ENCODE measurements at regions not wholly inside any gene's neighbourhood (a gene's known extent, or its start where the extent isn't known, plus 50 kb on each side); places are given as distances from the start of the nearest gene placed in this dataset.

- no peak overlapping the region for H3K27ac Mint-ChIP-seq
- no peaks in the 10 kb centered on the region for H3K4me1 Mint-ChIP-seq (ENCODE audit: low read depth)
- H3K36me3 Mint-ChIP-seq (ENCODE audit: low read depth) = no peaks in the 10 kb centered on the region
- peaks cover 6% of the 10 kb centered on the region for H3K27me3 Mint-ChIP-seq
- H3K4me3 Mint-ChIP-seq = no peak overlapping the region
- H3K9me3 Mint-ChIP-seq = no peaks in the 10 kb centered on the region
Observed at GRCh38 chr12:102781117-102781516, 135.9 kb downstream of the PAH start.

GRCh38 chr12:102776041-102776440, 141.0 kb downstream of the PAH start:
- no peak overlapping the region for H3K4me3 Mint-ChIP-seq
- no peaks in the 10 kb centered on the region for H3K9me3 Mint-ChIP-seq
- H3K27ac Mint-ChIP-seq = no peak overlapping the region
- H3K27me3 Mint-ChIP-seq = peaks cover 11% of the 10 kb centered on the region
- no peaks in the 10 kb centered on the region for H3K36me3 Mint-ChIP-seq (ENCODE audit: low read depth)
- H3K4me1 Mint-ChIP-seq (ENCODE audit: low read depth) = no peaks in the 10 kb centered on the region

GRCh38 chr12:102769323-102769916, 147.6 kb downstream of the PAH start:
- Mint-ChIP-seq H3K4me1 (ENCODE audit: low read depth) (no peaks in the 10 kb centered on the region), H3K36me3 (ENCODE audit: low read depth) (no peaks in the 10 kb centered on the region), H3K4me3 (no peak overlapping the region), H3K27ac (no peak overlapping the region), H3K27me3 (peaks cover 16% of the 10 kb centered on the region), H3K9me3 (no peaks in the 10 kb centered on the region)

DNA sequence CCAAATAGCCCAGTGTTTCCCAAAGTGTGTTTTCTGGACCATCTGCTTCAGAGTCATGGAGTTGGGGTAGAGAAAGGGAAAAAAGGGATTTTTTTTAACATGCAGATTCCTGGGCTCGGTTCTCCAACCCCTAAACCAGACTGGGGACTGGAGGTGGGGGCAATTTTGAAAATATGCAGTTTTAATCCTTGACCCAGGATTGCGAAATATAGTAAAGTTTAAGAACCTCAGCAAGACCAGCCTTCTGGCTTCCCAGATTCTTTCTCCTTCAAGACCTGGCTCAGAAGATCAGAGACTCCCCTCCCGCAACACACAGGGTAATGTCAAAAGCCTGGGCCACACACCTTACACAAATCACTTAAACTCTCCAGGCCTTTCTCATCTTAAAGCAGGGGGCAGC, 150.1 kb downstream of the PAH start:
- Mint-ChIP-seq H3K27ac (no peak overlapping the region), H3K4me3 (no peak overlapping the region), H3K36me3 (ENCODE audit: low read depth) (no peaks in the 10 kb centered on the region), H3K27me3 (peaks cover 11% of the 10 kb centered on the region), H3K9me3 (no peaks in the 10 kb centered on the region), H3K4me1 (ENCODE audit: low read depth) (no peaks in the 10 kb centered on the region)

GRCh38 chr12:102765736-102766135, 151.3 kb downstream of the PAH start:
- Mint-ChIP-seq H3K36me3 (ENCODE audit: low read depth) (no peaks in the 10 kb centered on the region), H3K4me1 (ENCODE audit: low read depth) (no peaks in the 10 kb centered on the region), H3K9me3 (no peaks in the 10 kb centered on the region), H3K27me3 (peaks cover 10% of the 10 kb centered on the region), H3K27ac (no peak overlapping the region), H3K4me3 (no peak overlapping the region)

DNA sequence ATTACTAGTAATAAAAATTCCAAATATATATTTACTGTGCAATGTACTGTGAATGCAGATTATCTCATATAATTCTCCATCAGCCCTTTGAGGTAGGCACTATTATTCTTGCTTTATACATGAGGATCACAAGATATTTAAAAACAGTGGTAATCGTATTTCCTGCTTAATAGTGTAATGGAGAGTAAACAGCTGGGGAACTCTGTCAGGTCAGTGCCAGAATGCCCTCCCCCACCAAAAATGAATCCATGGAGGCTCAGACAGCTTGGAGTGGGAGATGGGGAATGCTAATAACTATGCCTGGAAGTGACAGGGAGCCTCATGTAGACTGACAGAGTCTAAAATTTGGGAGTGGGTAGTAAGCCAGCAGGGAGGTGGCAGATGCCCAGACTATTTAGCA, 153.6 kb downstream of the PAH start:
- Mint-ChIP-seq H3K4me3 (no peak overlapping the region), H3K27me3 (peaks cover 3% of the 10 kb centered on the region), H3K4me1 (ENCODE audit: low read depth) (no peaks in the 10 kb centered on the region), H3K27ac (no peak overlapping the region), H3K36me3 (ENCODE audit: low read depth) (no peaks in the 10 kb centered on the region), H3K9me3 (no peaks in the 10 kb centered on the region)

DNA sequence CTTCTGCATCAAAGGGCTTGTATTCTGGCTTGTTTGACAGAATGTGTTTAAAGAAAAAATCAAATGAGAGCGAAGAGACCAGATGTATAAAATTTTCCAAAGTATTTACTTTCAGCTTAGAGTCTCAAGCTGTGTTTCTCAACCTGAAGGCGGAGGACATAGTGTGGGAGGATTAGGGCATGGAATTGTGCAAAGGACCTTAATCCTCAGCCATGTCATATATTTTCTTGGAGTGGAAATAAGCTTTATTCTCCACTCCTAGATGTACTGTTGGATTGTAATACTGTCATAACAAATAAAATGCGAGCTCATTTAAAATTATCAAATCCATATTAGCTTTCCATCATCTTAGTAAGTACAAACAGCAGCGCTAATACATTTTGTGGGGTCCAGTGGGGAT, 154.0 kb downstream of the PAH start:
- Mint-ChIP-seq H3K27me3 (peaks cover 3% of the 10 kb centered on the region), H3K9me3 (no peaks in the 10 kb centered on the region), H3K4me1 (ENCODE audit: low read depth) (no peaks in the 10 kb centered on the region), H3K36me3 (ENCODE audit: low read depth) (no peaks in the 10 kb centered on the region), H3K27ac (no peak overlapping the region), H3K4me3 (no peak overlapping the region)

- Mint-ChIP-seq H3K4me3 (no peak overlapping the region), H3K27ac (no peak overlapping the region), H3K36me3 (ENCODE audit: low read depth) (no peaks in the 10 kb centered on the region), H3K9me3 (no peaks in the 10 kb centered on the region), H3K27me3 (peaks cover 10% of the 10 kb centered on the region), H3K4me1 (ENCODE audit: low read depth) (no peaks in the 10 kb centered on the region)
Observed at GRCh38 chr12:102760322-102760721, 156.7 kb downstream of the PAH start.

- H3K27ac Mint-ChIP-seq = no peak overlapping the region
- no peaks in the 10 kb centered on the region for H3K4me1 Mint-ChIP-seq (ENCODE audit: low read depth)
- peaks cover 10% of the 10 kb centered on the region for H3K27me3 Mint-ChIP-seq
- H3K36me3 Mint-ChIP-seq (ENCODE audit: low read depth) = no peaks in the 10 kb centered on the region
- no peaks in the 10 kb centered on the region for H3K9me3 Mint-ChIP-seq
- H3K4me3 Mint-ChIP-seq = no peak overlapping the region
Observed at GRCh38 chr12:102759466-102759865, 157.6 kb downstream of the PAH start.

- H3K27ac Mint-ChIP-seq = no peak overlapping the region
- H3K4me1 Mint-ChIP-seq (ENCODE audit: low read depth) = no peaks in the 10 kb centered on the region
- H3K9me3 Mint-ChIP-seq = no peaks in the 10 kb centered on the region
- no peak overlapping the region for H3K4me3 Mint-ChIP-seq
- H3K27me3 Mint-ChIP-seq = peaks cover 10% of the 10 kb centered on the region
- no peaks in the 10 kb centered on the region for H3K36me3 Mint-ChIP-seq (ENCODE audit: low read depth)
Observed at GRCh38 chr12:102757882-102758226, 159.2 kb downstream of the PAH start.

DNA sequence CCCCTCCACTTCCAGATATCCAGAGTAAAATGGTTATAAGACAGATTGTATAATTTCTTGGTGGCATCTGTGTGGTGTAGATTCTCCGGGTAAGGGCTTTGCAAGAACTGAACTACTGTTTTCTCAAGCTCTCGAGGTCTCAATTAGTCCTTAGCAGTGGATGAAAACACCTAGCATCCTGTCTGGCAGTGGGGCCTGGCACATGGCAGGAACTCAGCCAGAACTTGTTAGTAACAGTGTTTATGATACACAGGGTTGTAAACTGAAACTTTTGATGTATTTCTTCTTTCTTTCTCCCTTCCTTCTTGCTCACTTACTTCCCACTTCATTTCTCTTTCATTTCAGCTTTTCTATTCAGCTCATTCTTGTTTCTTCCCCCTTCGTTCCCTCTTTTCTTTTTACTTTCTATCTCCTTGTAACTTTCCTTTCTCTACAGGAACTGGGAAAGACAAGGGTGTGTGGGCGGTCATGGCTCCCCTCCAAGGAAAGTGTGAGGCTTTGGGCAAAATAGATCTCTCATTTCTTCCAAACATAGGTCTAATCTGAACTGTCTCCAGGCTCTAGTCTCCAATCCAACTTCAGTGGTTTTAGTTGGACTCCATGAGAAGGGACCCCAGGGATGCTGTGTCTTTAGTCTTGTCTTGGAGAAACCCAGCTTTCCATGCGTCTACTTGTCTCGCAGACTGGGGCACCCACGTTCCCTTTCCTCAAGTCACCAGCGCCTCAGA, 159.7 kb downstream of the PAH start:
- Mint-ChIP-seq H3K27ac (no peak overlapping the region), H3K9me3 (no peaks in the 10 kb centered on the region), H3K27me3 (peaks cover 12% of the 10 kb centered on the region), H3K4me1 (ENCODE audit: low read depth) (no peaks in the 10 kb centered on the region), H3K36me3 (ENCODE audit: low read depth) (no peaks in the 10 kb centered on the region), H3K4me3 (no peak overlapping the region)

DNA sequence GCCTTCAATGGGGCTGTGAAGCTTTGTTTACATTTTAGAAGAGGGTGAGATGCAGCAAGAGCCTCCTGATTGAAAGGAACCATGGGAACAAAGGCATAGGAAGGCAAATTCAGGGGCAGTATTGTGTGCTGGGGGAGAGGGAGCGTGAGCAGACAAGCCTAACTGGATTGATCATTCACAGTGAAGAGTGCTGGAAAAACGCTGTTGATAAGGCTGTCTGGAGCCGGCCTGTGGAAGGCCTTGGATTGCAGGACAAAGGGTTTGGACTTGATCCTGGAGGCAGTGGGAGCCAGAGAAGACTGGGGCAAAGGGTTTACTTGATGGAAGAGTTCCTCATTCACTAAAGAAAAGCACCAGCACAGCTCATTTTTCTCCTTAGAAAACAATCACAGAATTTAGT, 160.5 kb downstream of the PAH start:
- Mint-ChIP-seq H3K9me3 (no peaks in the 10 kb centered on the region), H3K27me3 (peaks cover 14% of the 10 kb centered on the region), H3K27ac (no peak overlapping the region), H3K36me3 (ENCODE audit: low read depth) (no peaks in the 10 kb centered on the region), H3K4me1 (ENCODE audit: low read depth) (no peaks in the 10 kb centered on the region), H3K4me3 (no peak overlapping the region)

DNA sequence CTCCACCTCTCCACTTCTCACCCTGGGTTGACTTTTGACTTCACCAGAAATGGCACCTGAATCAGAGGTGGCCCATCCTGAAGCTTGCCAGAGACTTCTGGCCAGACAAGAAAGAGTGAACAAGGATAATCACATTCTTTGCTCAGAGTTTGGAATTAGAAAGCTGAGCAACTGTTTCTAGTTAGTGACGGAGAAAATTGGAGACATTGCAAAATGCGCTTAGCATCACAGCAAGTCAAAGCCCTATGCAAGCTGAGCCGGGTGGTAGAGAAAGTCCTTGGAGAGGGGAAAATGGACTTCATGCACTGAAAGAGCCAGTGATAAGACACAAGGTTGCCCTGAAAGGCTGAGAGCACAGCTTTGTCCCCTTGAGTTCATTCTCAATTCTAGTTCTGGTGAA, 161.8 kb downstream of the PAH start:
- Mint-ChIP-seq H3K27me3 (peaks cover 14% of the 10 kb centered on the region), H3K4me3 (no peak overlapping the region), H3K9me3 (no peaks in the 10 kb centered on the region), H3K4me1 (ENCODE audit: low read depth) (no peaks in the 10 kb centered on the region), H3K36me3 (ENCODE audit: low read depth) (no peaks in the 10 kb centered on the region), H3K27ac (no peak overlapping the region)

DNA sequence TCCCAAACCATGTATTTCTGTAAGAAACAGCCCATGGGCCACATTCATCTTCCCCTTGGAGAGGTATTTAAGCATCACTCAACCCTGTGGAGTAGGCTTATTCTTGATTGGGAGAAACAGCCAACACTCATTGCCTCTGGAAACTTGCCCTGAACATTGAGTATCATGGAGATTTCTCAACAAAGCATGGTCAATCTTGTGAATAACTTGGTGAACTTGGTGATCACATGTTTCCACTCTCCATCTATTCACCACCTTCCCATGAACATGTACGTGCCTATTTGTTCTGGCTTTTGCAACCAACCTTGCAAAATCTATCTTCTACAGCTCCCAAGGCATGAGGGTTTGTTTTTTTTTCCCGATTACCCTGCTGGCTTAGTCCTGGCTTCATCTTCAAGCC, 163.2 kb downstream of the PAH start:
- Mint-ChIP-seq H3K9me3 (no peaks in the 10 kb centered on the region), H3K4me3 (no peak overlapping the region), H3K27me3 (peaks cover 14% of the 10 kb centered on the region), H3K4me1 (ENCODE audit: low read depth) (no peaks in the 10 kb centered on the region), H3K36me3 (ENCODE audit: low read depth) (no peaks in the 10 kb centered on the region), H3K27ac (no peak overlapping the region)

DNA sequence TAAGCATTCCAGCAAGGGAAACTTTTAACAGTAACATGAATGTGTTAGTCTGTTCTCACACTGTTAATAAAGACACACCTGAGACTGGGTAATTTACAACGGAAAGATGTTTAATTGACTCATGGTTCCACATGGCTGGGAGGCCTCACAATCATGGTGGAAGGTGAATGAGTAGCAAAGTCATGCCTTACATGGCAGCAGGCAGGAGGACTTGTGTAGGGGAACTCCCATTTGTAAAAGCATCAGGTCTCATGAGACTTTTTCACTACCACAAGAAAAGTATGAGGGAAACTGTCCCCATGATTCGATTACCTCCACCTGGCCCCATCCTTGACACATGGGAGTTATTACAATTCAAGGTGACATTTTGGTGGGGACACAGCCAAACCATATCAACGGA, 168.3 kb downstream of the PAH start:
- peaks cover 4% of the 10 kb centered on the region for H3K9me3 Mint-ChIP-seq
- no peaks in the 10 kb centered on the region for H3K36me3 Mint-ChIP-seq (ENCODE audit: low read depth)
- H3K4me3 Mint-ChIP-seq = no peak overlapping the region
- H3K27me3 Mint-ChIP-seq = peaks cover 13% of the 10 kb centered on the region
- no peak overlapping the region for H3K27ac Mint-ChIP-seq
- no peaks in the 10 kb centered on the region for H3K4me1 Mint-ChIP-seq (ENCODE audit: low read depth)

DNA sequence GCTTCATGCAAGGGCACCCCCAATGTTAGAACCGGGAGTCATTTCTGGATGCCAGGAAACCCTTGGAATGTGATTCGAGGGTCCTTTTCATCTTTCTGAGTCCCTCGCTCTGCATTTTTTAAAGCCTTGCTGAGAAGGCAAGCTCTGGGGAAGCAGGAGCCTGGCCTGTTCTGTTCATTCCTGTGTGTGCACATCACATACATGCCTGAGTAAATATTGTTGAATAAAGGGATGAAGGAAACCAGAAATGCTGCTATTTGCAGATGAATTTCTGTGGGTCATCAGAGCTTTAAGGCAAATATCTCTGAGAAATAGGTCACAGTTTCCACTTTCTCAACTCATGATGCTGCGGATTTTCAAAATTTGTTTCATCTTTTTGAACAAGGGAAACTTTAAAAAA, 170.1 kb downstream of the PAH start:
- no peak overlapping the region for H3K27ac Mint-ChIP-seq
- H3K27me3 Mint-ChIP-seq = peaks cover 10% of the 10 kb centered on the region
- H3K36me3 Mint-ChIP-seq (ENCODE audit: low read depth) = no peaks in the 10 kb centered on the region
- H3K4me3 Mint-ChIP-seq = no peak overlapping the region
- H3K9me3 Mint-ChIP-seq = peaks cover 4% of the 10 kb centered on the region
- no peaks in the 10 kb centered on the region for H3K4me1 Mint-ChIP-seq (ENCODE audit: low read depth)
